Retinal pigment epithelial cell (primary cell): ENCODE measurements at regions not wholly inside any gene's neighbourhood (a gene's known extent, or its start where the extent isn't known, plus 50 kb on each side); places are given as distances from the start of the nearest gene placed in this dataset.

Experiments used
- DNase-seq: peaks from one replicate; pipeline ENCODE4 v3.0.0-alpha.2; 2010; ENCODE audit warnings: low read depth
- H3K4me3 ChIP-seq: 2 replicates; pipeline ENCODE4 v1.5.1; 2011; ENCODE audit warnings: mild to moderate bottlenecking, low read length, control low read depth, moderate library complexity
- CTCF ChIP-seq: conservative IDR thresholded peaks from 2 replicates; pipeline ENCODE4 v1.5.1; 2011; ENCODE audit warnings: low read depth, low read length, control low read depth, inconsistent platforms

- TF ChIP-seq CTCF = no peak
- H3K4me3 ChIP-seq = no peak overlapping the region
- no peak for DNase-seq
Measured at GRCh38 chr3:40639006-40639405, 114.2 kb downstream of the ZNF621 start.

- H3K4me3 ChIP-seq = no peak overlapping the region
- no peak for DNase-seq
- no peak for TF ChIP-seq CTCF
Measured at GRCh38 chr3:40642812-40643211, 118.1 kb downstream of the ZNF621 start.

GRCh38 chr3:40645883-40646282 is 121.1 kb downstream of the ZNF621 start:
- DNase-seq = no peak
- TF ChIP-seq CTCF = no peak
- H3K4me3 ChIP-seq = no peak overlapping the region

GRCh38 chr3:40649346-40649745 is 124.6 kb downstream of the ZNF621 start:
- no peak overlapping the region for H3K4me3 ChIP-seq
- DNase-seq = no peak
- TF ChIP-seq CTCF = no peak

- no peak for DNase-seq
- no peak for TF ChIP-seq CTCF
- H3K4me3 ChIP-seq = no peak overlapping the region
Measured at GRCh38 chr3:40652072-40652471, 127.3 kb downstream of the ZNF621 start.

- no peak for TF ChIP-seq CTCF
- H3K4me3 ChIP-seq = no peak overlapping the region
- no peak for DNase-seq
Measured at GRCh38 chr3:40653001-40653400, 128.2 kb downstream of the ZNF621 start.

GRCh38 chr3:40653878-40654277 is 129.1 kb downstream of the ZNF621 start:
- no peak for DNase-seq
- no peak overlapping the region for H3K4me3 ChIP-seq
- TF ChIP-seq CTCF = no peak
